NCI-H2196 (cell line): ENCODE measurements at regions not wholly inside any gene's neighbourhood (a gene's known extent, or its start where the extent isn't known, plus 50 kb on each side); places are given as distances from the start of the nearest gene placed in this dataset.
"Not testable (repeated sequence)": the region's sequence is repeated elsewhere in the genome, so short reads cannot be mapped to it uniquely, and the experiment has no call there.

Experiments
- DNase-seq: peaks from one replicate; lab custom pipeline; 2025; ENCODE audit not compliant: unreplicated experiment; lab: John Stamatoyannopoulos, UW

DNA sequence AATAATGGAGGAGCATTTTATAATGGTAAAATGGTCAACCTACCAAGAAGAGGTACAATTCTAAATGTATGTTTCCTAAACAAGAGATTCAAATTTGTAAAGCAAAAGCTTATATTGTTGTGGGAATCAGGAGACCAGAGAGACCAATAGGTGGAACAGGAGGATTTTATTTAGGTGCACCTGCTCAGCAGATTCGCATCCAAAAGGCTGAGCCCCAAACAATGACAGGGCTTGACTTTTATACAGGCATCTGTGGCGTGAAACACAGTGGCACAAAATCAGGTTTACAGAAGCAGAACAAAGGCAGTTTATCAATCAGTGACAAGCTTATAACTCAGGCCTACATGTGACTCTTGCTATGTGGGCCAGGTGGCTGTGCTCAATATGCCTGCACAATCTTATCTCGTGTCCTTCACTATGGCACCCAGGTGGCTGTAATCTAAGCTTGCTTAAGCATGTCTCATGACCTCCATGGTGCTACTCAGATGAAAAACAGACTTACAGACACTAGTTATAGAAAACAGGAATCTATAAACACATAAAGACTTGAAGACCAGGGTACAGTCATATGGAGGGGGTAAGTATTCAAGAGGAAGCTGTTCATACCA, 780.2 kb upstream of the CA10 start:
- DNase-seq = no peak

DNA sequence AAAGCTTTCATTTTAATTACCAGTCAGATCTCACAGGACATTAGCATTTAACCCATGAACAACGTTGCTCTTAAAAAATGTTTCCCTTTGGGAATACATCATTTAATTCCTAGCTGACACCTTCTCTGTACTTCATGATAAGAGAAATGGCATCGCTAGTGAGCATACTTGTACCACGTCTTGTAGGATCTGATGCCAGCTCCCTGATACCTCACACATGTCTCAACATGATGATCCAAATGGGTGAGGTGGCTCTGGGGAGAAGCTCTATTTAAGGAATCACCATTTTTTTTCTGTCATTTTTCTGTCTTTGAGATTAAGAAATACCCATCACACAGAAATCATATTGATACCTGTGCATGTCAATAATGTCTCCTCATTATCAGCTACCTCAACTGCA, 772.1 kb upstream of the CA10 start:
- DNase-seq = no peak

- no peak for DNase-seq
Observed at GRCh38 chr17:52930145-52930544, 771.6 kb upstream of the CA10 start.

DNA sequence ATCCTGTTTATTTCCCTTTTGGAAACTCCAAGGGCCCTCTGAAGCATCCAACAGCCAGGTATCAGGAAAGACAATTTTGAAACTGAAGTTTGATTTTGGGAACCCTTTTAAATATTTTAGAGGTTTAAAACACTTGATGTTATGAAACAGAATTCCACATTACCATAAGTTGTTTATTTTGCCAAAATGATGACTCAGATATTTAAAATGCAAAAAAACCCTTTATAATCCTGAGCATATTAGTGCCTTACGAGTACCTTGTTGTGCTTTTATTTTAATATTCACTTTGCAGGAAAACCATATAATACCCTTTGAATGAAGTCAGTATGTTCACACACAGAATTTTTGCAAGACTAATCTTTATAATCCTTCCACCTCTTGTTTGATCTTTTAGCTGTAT, 765.1 kb upstream of the CA10 start:
- DNase-seq = no peak

GRCh38 chr17:52899235-52899634, 740.7 kb upstream of the CA10 start:
- no peak for DNase-seq

DNA sequence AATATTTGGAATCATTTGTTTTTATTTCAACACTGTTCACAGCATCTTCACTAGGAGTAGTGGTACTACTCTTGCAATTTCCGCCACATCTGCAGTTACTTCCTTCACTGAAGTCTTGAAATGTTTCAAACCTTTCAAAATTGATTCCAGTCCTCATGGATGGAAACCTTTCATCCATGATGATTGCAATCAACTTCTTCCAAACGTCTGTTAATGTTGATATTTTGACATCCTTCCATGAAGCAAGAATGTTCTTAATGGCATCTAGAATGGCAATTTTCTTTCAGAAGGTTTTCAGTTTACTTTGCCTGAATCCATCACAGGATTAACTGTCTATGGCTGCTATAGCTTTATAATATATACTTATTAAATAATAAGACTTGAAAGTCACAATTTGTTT, 736.8 kb upstream of the CA10 start:
- DNase-seq = no peak

DNA sequence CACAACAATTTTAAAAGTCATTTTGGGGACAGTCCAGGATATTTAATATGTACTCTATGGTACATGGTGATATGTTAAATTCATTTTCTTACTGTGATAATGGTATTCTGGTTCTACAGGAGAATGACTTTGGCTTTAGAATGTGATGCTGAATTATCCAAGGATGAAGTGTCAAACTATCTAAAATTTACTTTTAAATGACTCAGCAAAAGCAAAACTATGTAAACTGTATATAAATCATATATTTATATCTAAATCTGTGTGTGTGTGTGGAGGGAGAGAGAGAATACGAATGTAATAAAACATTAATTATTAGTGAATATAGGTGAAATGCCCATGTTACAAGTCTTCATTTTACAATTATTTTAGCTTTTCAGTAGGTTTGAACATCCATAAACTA, 733.8 kb upstream of the CA10 start:
- DNase-seq = no peak

DNA sequence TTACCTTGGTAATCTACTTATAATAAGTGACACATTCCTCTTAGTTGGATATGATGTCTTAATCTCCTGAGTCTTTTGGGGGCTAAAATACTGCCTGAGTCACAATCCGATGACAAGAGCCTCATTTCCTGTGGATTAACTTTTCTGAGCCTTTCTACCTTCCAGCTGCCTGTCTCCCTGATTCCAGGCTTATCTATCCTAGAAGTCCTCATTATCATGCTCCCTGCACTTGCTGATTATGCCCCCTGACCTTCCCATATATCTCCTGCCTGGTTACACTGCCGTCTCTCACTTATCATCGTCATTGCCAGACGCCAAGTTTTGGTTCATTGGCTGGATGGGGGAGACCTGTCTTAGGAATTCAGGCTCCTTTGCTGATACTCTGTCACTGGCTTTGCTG, 727.4 kb upstream of the CA10 start:
- no peak for DNase-seq

DNA sequence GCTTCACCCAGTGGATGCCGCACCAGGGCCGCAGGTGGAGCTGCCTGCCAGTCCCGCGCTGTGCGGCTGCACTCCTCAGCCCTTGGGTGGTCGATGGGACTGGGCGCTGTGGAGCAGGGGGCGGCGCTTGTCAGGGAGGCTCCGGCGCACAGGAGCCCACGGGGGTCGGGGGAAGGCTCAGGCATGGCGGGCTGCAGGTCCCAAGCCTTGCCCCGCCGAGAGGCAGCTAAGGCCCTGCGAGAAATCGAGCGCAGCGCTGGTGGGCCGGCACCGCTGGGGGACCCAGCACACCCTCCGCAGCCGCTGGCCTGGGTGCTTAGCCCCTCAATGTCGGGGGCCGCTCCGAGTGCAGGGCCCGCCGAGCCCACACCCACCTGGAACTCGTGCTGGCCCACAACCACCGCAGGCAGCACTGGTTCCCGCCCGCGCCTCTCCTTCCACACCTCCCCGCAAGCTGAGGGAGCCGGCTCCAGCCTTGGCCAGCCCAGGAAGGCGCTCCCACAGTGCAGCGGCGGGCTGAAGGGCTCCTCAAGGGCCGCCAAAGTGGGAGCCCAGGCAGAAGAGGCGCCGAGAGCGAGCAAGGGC, 725.5 kb upstream of the CA10 start:
- DNase-seq = not testable (repeated sequence)

GRCh38 chr17:52846767-52847166, 688.3 kb upstream of the CA10 start:
- not testable (repeated sequence) for DNase-seq

DNA sequence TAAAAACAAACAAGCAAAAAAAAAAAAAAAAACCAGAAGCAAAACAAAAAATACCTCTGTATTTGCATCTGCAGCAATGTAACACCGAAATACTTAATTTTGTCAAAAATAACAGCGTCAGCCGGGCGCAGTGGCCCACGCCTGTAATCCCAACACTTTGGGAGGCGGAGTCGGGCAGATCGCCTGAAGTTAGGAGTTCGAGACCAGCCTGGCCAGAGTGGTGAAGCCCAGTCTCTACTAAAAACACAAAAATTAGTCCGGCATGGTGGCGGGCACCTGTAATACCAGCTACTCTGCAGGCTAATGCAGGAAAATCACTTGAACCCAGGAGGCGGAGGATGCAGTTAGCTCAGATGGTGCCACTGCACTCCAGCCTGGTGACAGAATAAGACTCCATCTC, 683.5 kb upstream of the CA10 start:
- no peak for DNase-seq

DNA sequence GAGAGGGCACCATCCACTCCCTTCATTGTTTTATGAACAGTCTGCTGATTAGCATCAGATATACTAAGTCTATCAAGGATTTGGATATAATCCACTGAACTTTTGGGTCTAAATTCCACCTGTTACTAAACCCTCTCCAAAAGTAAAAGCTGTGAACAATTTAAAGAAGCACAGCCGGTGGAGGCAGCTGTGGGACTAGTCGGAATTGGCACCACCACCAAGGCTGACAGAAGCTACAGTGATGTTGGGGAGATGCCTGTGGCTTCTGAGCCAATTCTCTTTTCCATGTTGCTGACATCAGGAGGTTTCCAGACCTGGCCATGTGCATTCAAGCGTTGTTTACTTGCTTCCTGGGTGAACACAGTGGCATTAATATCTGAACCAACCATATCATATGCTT, 679.0 kb upstream of the CA10 start:
- DNase-seq = no peak

DNA sequence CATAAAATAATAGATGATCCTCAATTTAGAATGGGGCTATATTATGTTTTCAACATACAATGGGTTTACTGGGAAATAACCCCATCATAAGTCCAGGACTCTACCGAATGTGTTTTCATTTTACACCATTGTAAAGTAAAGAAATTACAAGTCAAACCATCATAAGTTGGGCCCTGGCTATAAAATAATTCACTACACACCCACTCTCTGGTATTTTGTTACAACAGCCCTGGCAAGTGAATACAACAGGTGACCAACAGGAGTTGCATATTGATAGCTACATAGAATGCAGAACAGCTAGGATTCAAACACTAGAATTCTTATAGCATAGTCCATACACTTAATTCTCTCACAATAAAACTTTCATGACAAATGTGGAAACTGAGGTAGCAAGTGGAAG, 673.0 kb upstream of the CA10 start:
- no peak for DNase-seq

DNA sequence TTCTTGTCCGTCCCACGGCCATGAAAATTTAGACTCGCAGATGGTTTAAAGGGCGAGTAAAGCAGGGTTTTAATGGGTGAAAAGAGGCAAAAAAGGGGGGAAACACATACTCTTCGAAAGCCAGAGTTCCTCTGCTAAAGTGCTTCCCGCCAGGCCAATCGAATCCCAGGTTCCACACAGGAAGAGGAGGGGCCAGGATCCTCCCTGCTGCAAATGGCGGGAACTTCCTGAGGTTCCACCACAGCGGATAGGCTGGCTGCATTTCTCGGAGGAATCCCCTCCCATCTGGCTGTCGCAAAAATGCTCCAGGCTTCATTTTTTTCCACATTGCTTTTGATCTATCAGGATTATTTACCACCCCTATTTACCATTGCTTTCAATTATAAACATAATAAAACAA, 670.1 kb upstream of the CA10 start:
- DNase-seq = no peak

GRCh38 chr17:52827526-52827925, 669.0 kb upstream of the CA10 start:
- no peak for DNase-seq

DNA sequence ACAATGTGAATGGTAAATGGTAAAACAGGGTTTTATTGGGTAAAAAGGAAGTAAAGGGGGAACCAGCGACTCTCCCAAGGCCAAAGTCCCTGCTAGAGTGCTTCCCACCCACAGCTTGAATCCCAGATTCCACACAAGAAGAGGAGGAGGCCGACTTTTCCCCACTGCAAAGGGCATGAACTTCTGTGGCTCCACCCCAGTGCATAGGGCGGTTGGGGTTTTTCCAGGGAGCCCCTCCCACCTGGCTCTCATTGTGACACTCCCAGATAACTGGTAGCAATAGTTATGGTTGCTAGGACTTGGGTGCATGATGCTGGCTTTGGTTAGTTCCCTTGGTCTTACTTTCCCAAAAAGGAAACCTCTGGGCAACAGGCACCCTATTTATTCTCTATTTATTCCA, 666.0 kb upstream of the CA10 start:
- no peak for DNase-seq

DNA sequence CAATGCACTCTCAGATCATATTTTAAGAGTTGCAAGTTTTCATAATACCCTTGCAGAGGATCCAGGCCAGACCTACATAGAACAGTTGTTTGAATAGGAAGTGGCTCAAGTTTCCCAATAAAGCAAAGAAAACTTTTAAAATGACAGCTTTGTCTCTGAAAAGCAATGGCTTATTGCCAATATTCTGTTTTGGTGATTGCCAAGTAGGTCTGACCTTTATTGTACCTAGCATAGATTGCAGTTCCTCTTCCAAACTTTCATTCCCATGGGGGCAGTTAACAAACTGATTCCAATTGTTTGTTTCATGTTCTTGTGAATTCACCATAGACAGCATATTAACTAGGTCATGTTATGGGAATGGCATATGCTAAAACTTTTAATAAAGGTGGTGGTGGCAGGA, 664.6 kb upstream of the CA10 start:
- no peak for DNase-seq

DNA sequence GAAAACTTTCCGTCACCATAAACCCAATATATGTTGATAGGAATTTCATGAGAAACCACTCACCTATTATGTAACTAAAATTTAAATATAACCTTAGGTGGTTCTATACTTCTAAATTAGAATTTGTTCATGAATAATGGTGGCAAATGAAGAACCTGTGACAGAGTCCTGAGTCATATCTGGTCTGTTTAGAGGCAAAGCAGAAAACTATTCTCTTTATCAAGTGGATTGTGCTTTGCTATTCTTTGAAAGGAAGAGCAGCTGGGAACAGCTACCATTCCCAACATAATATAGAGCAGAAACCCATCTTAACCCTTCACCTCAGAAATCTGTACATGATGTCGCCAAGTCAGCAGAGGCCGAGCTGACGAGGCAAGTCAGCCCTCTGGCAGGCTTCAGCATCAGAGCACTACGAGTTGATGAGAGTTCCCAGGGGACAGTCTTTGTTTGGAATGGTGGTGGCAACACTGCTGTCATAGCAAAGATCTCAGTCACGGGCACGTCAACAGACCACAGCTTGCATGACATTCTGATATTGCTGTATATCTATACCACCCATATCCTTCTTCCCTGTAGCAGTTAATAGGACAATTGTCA, 631.9 kb upstream of the CA10 start:
- no peak for DNase-seq

- no peak for DNase-seq
Observed at GRCh38 chr17:52789829-52790228, 631.3 kb upstream of the CA10 start.

DNA sequence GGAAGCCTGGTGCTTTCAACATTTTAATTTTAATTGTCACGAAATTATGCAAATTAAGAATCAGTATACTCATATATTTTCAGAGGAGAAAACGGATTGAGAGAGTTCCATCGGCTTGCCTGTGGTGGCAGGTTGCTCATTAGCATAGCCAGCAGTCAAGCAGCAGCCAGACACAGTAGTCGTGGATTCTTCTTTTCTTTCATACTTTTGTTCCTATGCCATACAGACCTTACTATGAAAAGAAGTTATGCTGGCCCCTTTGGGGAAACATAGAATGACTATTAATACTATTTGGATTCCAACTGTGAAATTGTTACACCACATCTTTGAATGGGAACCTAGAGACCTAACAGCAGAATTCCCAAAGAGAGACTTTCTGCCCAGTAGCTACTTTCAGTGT, 617.7 kb upstream of the CA10 start:
- DNase-seq = no peak

DNA sequence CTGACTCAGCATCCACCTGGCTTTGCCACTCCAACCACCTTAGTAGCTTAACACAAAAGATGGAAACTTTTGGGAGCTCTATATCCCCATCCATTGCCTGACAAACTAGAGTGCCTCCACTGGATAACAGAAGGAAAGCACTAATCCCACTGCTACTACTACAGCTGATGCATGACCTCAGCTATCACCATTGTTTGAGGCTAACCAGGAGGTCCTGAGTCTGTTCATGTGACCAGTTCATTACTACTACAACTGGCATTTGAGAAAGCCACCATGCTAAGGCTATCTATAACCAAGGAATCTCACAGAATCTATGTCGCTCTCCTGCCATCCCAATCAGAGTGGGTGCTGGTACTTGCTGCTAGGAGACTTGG, 604.3 kb upstream of the CA10 start:
- no peak for DNase-seq

DNA sequence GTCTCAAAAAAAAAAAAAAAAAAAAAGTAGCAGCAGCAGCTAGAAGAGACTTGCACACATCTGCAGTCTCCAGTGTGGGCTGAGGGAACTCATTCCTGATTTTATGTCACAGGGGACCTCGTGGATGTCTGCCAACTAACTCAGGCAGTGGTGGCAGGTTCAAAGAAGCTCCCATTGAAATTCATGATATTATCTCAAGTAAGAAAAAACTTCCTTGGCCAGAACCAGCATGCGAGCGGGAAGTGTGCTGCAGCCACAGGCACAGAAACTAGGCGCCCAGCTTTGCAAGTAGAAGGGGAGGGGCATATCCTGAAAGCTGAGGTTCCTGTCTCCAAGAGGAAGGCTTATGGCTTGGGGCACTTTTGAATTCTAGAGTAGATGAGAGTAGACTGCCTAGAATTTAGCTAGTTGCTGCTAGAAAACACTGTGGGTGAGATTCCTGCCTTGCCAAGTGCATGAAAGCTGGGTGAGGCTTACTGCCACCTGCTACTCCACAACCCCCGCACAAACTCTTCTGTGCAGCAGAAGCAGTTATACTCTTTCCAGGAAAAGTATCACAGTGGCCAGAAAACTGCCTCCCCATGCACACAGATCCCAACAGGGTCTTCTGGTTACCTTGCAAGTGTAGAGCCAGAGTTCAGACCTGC, 603.8 kb upstream of the CA10 start:
- no peak for DNase-seq

DNA sequence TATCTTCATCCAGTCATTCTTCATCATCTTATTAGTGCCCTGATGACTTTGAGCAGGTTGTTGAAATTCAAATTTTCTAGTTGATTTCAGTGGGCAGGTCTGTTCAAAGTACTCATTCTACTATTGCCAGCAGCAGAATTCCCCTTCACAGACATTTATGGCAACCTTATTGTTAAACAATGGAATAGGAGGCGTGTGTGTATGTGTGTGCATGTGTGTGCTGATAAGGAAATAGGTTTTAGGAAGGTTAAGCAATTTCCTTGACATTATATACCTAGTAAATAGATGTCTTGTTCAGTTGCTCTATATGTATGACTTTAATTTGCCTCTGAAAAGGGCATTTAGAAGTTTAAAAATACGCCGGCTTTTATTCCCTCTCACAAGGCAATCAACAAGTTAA, 601.4 kb upstream of the CA10 start:
- no peak for DNase-seq
